Activated naive CD4-positive, alpha-beta T cell treated with anti-CD3 and anti-CD28 coated beads for 36 hours (primary cell): ENCODE measurements at regions not wholly inside any gene's neighbourhood (a gene's known extent, or its start where the extent isn't known, plus 50 kb on each side); places are given as distances from the start of the nearest gene placed in this dataset.

Experiments used
- CTCF ChIA-PET: fragments of 350-600 bp; sonication (Branson Sonifier 250); formaldehyde crosslinking; loops from one replicate; lab custom pipeline; 2021; ENCODE audit warnings: antibody characterized with exemption; lab: Charles Lee
- DNase-seq: peaks from one replicate; pipeline ENCODE4 v3.0.0-alpha.2; 2020
- H3K27ac Mint-ChIP-seq: one replicate; pipeline ENCODE4 v1.8.0; 2021; ENCODE audit warnings: mild to moderate bottlenecking, mixed read lengths
- H3K27me3 Mint-ChIP-seq: one replicate; pipeline ENCODE4 v1.8.0; 2021; ENCODE audit warnings: low read depth, mixed read lengths
- H3K36me3 Mint-ChIP-seq: one replicate; pipeline ENCODE4 v1.8.0; 2021; ENCODE audit warnings: low read depth, mixed read lengths
- H3K4me1 Mint-ChIP-seq: one replicate; pipeline ENCODE4 v1.8.0; 2021; ENCODE audit warnings: low read depth, mixed read lengths
- H3K4me3 Mint-ChIP-seq: one replicate; pipeline ENCODE4 v1.8.0; 2021; ENCODE audit warnings: mild to moderate bottlenecking, moderate library complexity, mixed read lengths
- H3K9me3 Mint-ChIP-seq: one replicate; pipeline ENCODE4 v1.8.0; 2021; ENCODE audit warnings: mixed read lengths
- intact Hi-C: fragments of 100-400 bp; cut with micrococcal nuclease; formaldehyde crosslinking; loops from one replicate; pipeline ENCODE4 v1.15.1; 2023

GRCh38 chr5:86360801-86361200, 256.9 kb upstream of the COX7C start:
- no peaks in the 10 kb centered on the region for H3K36me3 Mint-ChIP-seq
- no peaks in the 10 kb centered on the region for H3K9me3 Mint-ChIP-seq
- CTCF ChIA-PET: no interaction called here
- H3K27ac Mint-ChIP-seq: no peak overlapping the region
- no peaks in the 10 kb centered on the region for H3K27me3 Mint-ChIP-seq
- H3K4me3 Mint-ChIP-seq: no peak overlapping the region
- no peaks in the 10 kb centered on the region for H3K4me1 Mint-ChIP-seq
- no peak for DNase-seq
- intact Hi-C loops: no loop called here

DNA sequence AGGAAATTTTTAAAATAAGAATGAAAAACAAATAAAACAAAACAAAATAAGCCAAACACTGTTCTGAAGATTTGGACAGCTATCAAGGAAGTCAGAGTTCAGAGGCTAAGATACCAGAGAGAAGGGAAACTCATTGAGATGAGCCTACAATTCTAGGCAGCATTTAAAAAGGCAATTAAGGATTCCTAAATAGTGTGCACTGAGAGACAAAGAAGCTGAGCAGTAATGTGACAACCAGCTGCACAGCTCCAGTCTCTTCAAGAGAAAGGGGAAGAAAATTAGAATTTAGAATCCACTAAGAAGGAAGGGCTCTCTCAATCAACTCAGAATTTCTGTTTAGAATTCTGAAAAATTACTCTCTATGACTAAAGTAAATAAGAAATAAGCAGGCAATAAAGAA, 246.7 kb upstream of the COX7C start:
- peaks cover 2% of the 10 kb centered on the region for H3K9me3 Mint-ChIP-seq
- no peaks in the 10 kb centered on the region for H3K4me1 Mint-ChIP-seq
- intact Hi-C loops: no loop called here
- H3K36me3 Mint-ChIP-seq: no peaks in the 10 kb centered on the region
- no peak overlapping the region for H3K4me3 Mint-ChIP-seq
- no peak for DNase-seq
- CTCF ChIA-PET: no interaction called here
- H3K27ac Mint-ChIP-seq: no peak overlapping the region
- H3K27me3 Mint-ChIP-seq: no peaks in the 10 kb centered on the region

GRCh38 chr5:86374611-86375010, 243.1 kb upstream of the COX7C start:
- Mint-ChIP-seq H3K4me1 (no peaks in the 10 kb centered on the region), H3K27ac (no peak overlapping the region), H3K9me3 (peaks cover 2% of the 10 kb centered on the region), H3K27me3 (no peaks in the 10 kb centered on the region), H3K4me3 (no peak overlapping the region), H3K36me3 (no peaks in the 10 kb centered on the region)
- intact Hi-C loops: no loop called here
- no peak for DNase-seq
- CTCF ChIA-PET: no interaction called here

GRCh38 chr5:86376214-86376613, 241.5 kb upstream of the COX7C start:
- no peak for DNase-seq
- Mint-ChIP-seq H3K4me1 (no peaks in the 10 kb centered on the region), H3K27me3 (no peaks in the 10 kb centered on the region), H3K9me3 (peaks cover 2% of the 10 kb centered on the region), H3K36me3 (no peaks in the 10 kb centered on the region), H3K27ac (no peak overlapping the region), H3K4me3 (no peak overlapping the region)
- intact Hi-C loops: no loop called here
- CTCF ChIA-PET: no interaction called here

GRCh38 chr5:86403190-86403589, 214.6 kb upstream of the COX7C start:
- intact Hi-C loops: no loop called here
- CTCF ChIA-PET: no interaction called here
- H3K27ac Mint-ChIP-seq: no peak overlapping the region
- H3K9me3 Mint-ChIP-seq: no peaks in the 10 kb centered on the region
- H3K36me3 Mint-ChIP-seq: no peaks in the 10 kb centered on the region
- no peak overlapping the region for H3K4me3 Mint-ChIP-seq
- H3K27me3 Mint-ChIP-seq: no peaks in the 10 kb centered on the region
- H3K4me1 Mint-ChIP-seq: no peaks in the 10 kb centered on the region
- DNase-seq: no peak

DNA sequence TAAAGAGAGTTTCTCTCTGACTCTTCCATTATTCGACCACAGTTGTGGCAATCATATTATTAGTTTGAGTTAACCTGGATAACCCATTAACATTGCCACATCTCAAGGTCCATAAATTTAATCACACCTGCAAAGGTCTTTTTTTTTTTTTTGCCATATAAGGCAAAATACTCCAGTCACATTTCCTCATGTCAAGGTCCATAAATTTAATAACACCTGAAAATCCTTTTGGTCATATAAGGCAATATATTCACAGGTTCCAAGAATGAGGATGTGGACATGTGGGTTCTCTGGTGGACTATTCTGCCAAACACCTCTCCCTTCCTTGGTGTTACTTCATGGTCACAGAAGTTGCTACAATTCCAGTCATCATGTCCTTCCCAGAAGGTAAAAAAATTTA, 213.5 kb upstream of the COX7C start:
- no peak for DNase-seq
- no peak overlapping the region for H3K27ac Mint-ChIP-seq
- intact Hi-C loops: no loop called here
- H3K9me3 Mint-ChIP-seq: no peaks in the 10 kb centered on the region
- H3K27me3 Mint-ChIP-seq: no peaks in the 10 kb centered on the region
- H3K4me3 Mint-ChIP-seq: no peak overlapping the region
- H3K4me1 Mint-ChIP-seq: no peaks in the 10 kb centered on the region
- CTCF ChIA-PET: no interaction called here
- no peaks in the 10 kb centered on the region for H3K36me3 Mint-ChIP-seq

DNA sequence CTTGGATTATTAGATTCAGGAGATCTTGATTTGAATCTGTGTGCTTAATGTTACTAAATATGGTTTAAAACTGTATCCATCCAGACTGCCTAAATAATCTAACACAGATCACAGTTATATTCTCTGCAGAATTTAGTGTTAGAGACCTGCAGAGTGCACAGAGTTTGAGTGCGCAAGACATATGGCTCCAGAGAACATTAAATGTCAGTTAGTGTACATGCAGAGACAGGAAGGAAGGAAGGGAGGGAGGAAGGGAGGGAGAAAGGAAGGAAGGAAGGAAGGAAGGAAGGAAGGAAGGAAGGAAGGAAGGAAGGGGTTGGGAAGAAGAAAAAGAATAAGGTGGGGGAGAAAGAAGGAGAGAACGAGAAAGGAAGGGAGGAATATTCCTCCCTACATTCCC, 210.0 kb upstream of the COX7C start:
- no peak for DNase-seq
- no peaks in the 10 kb centered on the region for H3K27me3 Mint-ChIP-seq
- no peaks in the 10 kb centered on the region for H3K9me3 Mint-ChIP-seq

GRCh38 chr5:86411596-86411995, 206.1 kb upstream of the COX7C start:
- H3K36me3 Mint-ChIP-seq: no peaks in the 10 kb centered on the region
- no peak overlapping the region for H3K27ac Mint-ChIP-seq
- H3K4me1 Mint-ChIP-seq: no peaks in the 10 kb centered on the region
- no peak for DNase-seq
- H3K4me3 Mint-ChIP-seq: no peak overlapping the region
- CTCF ChIA-PET: no interaction called here
- intact Hi-C loops: no loop called here
- H3K27me3 Mint-ChIP-seq: no peaks in the 10 kb centered on the region
- no peaks in the 10 kb centered on the region for H3K9me3 Mint-ChIP-seq

More for the DNA sequence above, 210.0 kb upstream of the COX7C start:
- CTCF ChIA-PET: no interaction called here
- no peak overlapping the region for H3K4me3 Mint-ChIP-seq
- no peak overlapping the region for H3K27ac Mint-ChIP-seq
- no peaks in the 10 kb centered on the region for H3K4me1 Mint-ChIP-seq
- H3K36me3 Mint-ChIP-seq: no peaks in the 10 kb centered on the region
- intact Hi-C loops: no loop called here

DNA sequence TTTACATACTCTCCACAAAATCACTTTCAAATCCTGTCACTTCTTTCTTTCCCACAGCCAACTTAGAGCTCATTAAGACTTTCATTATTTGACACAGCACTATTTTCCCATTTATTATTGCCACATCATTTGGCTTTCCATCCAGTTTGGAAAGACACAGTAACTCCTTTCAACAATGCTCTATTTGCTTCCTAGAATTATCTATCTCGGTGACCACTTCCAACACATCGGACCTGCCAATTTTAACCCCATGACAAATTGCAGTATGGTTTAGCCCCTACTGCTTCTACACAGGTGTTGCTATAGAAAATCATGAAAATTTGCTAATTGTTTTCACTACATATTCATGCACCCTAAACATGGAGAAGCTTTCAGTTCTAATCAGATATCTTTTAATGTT, 190.6 kb upstream of the COX7C start:
- CTCF ChIA-PET: no interaction called here
- DNase-seq: no peak
- no peak overlapping the region for H3K27ac Mint-ChIP-seq
- no peaks in the 10 kb centered on the region for H3K4me1 Mint-ChIP-seq
- no peaks in the 10 kb centered on the region for H3K36me3 Mint-ChIP-seq
- peaks cover 2% of the 10 kb centered on the region for H3K27me3 Mint-ChIP-seq
- H3K9me3 Mint-ChIP-seq: no peaks in the 10 kb centered on the region
- no peak overlapping the region for H3K4me3 Mint-ChIP-seq
- intact Hi-C loops: no loop called here

DNA sequence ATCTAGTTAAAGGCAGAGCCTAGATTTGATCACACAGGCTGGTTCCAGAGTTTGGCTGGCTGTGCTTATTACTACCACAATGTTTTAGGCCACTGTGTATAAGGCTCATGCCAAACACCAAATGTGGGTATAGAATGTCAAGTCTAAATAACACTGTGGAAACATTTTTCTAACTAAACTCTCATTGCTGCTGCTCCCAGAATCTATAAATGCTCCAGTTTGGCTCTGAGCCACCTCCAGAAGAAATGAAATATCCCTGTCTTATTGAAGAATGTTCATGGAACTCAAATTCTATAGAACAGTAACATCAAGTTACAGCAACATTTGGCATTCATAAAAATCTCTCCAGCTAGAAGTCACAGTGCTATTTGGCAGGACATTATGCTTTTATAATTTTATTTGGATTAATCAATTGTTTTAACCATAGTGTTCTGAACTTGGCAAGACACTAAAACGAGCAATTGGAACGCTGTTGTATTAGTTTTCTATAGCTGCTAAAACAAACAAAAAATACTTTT, 178.1 kb upstream of the COX7C start:
- CTCF ChIA-PET: no interaction called here
- no peak for DNase-seq
- H3K4me3 Mint-ChIP-seq: no peak overlapping the region
- no peaks in the 10 kb centered on the region for H3K27me3 Mint-ChIP-seq
- intact Hi-C loops: no loop called here
- H3K9me3 Mint-ChIP-seq: no peaks in the 10 kb centered on the region
- no peaks in the 10 kb centered on the region for H3K4me1 Mint-ChIP-seq
- no peaks in the 10 kb centered on the region for H3K36me3 Mint-ChIP-seq
- H3K27ac Mint-ChIP-seq: no peak overlapping the region

- Mint-ChIP-seq H3K27ac (no peak overlapping the region), H3K4me1 (no peaks in the 10 kb centered on the region), H3K4me3 (no peak overlapping the region), H3K36me3 (no peaks in the 10 kb centered on the region), H3K9me3 (no peaks in the 10 kb centered on the region), H3K27me3 (no peaks in the 10 kb centered on the region)
- intact Hi-C loops: no loop called here
- CTCF ChIA-PET: no interaction called here
- no peak for DNase-seq
Observed at GRCh38 chr5:86442036-86442745, 175.6 kb upstream of the COX7C start.

DNA sequence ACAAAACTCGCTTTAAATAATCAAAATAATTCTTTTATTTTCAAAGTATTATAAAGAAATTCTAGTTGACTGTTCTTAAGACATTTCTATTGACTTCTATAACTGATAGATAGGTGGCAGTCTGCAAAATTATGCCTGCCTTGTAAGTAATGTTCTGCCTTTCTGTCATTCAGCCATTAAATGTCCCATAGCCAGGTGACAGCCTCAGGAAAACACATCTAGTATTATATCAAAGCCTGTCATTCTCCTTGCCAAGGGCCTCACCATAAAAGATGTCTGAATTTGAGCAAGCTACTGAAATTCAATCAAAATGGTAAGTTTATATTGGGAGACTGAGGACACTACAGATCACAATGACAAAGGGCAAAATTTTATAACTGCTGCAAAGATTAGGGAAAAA, 170.4 kb upstream of the COX7C start:
- Mint-ChIP-seq H3K4me1 (no peaks in the 10 kb centered on the region), H3K4me3 (no peak overlapping the region), H3K27ac (no peak overlapping the region), H3K36me3 (no peaks in the 10 kb centered on the region), H3K27me3 (no peaks in the 10 kb centered on the region), H3K9me3 (no peaks in the 10 kb centered on the region)
- no peak for DNase-seq
- intact Hi-C loops: no loop called here
- CTCF ChIA-PET: no interaction called here

GRCh38 chr5:86452251-86452650, 165.5 kb upstream of the COX7C start:
- H3K27me3 Mint-ChIP-seq: no peaks in the 10 kb centered on the region
- CTCF ChIA-PET: no interaction called here
- H3K36me3 Mint-ChIP-seq: no peaks in the 10 kb centered on the region
- intact Hi-C loops: no loop called here
- no peak overlapping the region for H3K4me3 Mint-ChIP-seq
- no peaks in the 10 kb centered on the region for H3K4me1 Mint-ChIP-seq
- no peak overlapping the region for H3K27ac Mint-ChIP-seq
- H3K9me3 Mint-ChIP-seq: no peaks in the 10 kb centered on the region
- DNase-seq: no peak
